NCI-H345 (cell line): ENCODE measurements at regions not wholly inside any gene's neighbourhood (a gene's known extent, or its start where the extent isn't known, plus 50 kb on each side); places are given as distances from the start of the nearest gene placed in this dataset.

Experiments
- DNase-seq: peaks from one replicate; lab custom pipeline; 2025; lab: John Stamatoyannopoulos, UW

DNA sequence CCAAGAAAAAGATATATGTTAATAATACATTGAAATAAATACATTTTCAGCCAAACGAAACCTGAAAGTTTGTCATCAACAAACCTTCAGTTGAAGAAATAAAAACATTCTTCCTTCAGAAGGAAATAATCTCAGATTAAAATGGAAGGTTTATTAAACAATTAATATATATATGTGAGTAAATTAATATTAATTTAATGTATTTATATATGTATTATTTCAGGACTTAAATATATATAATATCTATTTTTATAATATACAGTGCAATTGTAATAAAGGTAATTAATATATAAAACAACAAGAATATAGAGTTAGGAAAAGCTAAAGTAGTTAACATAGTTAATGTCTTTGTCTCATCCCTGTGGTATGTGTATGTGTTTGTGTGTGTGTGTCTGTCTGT lies 102.2 kb upstream of the CDC14C start:
- DNase-seq, result no peak

DNA sequence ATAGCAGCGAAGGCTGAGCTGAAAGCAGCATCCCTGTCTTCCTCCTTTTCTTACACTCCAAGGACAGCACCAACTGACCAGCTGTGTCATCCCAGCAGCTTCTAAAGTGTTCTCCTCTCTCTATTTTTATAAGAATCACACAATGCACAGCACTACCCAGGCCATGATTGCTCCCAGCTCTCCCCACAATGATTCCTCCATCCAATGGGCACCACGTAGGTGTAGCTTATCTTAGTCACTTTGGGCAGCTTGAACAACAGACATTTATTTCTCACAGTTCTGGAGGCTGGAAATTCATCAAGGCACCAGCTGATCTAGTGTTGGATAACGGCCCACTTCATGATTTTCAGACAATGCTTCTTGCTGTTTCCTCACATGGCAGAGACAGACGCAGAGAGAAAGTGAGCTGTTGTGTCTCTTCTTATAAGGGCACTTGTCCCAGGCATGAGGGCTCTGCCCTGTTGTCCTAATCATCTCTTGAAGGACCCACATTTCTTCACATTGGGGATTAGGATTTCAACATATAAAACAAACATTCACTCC lies 92.0 kb upstream of the CDC14C start:
- DNase-seq, result no peak

DNA sequence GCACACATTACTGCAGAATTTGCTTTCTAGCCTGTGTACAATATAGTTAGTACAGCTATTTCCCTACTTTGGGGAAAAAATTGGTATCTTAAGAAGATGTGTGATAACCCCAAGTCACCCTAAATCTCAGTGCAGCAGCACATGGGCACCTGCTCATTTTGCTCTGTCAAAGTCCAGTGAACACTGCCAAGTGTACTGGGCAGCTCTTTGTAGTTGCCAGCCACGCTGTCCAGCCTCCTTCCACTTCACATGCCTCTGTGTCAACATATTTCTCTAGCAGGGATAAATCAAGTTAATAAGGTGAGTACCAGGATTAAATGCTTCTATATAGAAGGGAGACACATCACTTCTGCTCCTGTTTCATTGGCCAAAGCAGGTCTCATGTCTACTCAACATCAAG lies 87.1 kb upstream of the CDC14C start:
- DNase-seq, result no peak

DNA sequence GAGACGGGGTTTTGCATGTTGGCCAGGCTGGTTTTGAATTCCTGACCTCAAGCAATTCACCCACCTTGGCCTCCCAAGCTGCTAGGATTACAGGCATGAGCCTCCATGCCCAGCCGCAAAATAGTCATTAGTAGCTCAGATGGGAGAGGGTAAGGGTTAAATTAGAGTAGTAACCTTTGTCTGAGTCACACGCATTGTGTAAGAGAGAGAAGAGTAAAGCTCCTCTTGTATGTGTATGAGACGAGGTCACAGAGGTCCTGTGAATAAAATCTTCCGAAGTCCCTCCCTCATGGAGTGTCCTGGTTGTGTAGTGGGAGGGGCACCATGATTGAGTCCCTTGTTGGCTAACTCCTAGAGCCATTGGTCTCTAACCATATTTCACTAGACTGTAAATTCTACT lies 85.2 kb upstream of the CDC14C start:
- no peak for DNase-seq

DNA sequence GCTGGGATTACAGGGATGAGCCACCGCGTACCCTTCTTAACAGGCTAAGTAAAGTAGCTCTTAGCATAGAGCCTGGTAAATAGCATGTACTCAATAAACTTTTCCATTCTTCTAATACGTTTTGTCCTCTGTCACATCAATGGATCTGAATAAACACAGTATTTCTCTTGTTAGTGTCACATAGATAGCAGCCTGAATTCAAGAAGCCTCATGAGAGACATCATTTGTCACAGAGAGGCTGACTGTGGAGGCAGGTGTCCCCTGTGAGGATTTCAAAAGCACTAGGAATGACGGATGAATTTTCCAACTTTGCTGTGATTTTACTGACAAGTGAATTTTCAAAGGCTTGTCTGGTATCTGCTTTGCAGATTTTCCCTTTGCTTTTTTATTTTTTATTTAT lies 82.6 kb upstream of the CDC14C start:
- DNase-seq, result no peak

DNA sequence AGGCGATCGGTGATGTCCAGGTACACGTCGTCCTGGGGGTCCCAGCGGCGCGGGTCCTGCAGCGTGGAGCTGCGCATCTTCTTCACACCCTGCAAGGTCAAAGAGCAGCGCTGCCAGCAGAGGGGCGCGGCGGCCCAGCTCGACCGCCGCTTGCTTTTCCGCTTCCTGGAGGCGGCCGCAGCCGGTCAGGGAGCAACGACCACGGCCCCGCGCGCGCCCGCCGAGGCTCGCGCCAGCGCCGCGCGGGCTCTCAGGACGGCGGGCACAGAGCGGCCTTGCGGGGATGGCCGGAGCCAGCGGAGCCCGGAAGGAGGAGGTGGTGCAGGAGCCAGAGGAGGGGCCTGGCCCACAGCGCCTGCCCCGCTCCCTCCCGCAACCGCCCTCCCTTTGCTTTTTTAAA lies 76.4 kb upstream of the CDC14C start:
- no peak for DNase-seq

DNA sequence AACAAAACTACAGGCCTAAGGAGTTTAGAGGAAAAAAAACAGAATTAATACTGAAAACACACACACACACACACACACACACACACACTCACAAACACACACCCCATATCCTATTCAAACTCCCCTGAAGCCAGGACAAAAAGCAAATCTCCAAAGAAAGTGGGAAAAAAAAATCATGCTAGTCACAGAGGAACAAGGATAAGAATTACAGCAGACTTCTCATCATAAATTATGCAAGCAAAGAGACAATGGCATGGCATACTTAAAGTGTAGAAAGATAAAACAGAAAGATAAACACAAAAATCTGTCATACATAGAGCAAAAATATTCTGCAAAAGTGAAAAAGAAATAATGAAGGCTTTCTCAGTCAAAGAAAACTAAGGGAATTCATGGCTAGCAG lies 63.9 kb upstream of the CDC14C start:
- peak; percentile 4 for DNase-seq

DNA sequence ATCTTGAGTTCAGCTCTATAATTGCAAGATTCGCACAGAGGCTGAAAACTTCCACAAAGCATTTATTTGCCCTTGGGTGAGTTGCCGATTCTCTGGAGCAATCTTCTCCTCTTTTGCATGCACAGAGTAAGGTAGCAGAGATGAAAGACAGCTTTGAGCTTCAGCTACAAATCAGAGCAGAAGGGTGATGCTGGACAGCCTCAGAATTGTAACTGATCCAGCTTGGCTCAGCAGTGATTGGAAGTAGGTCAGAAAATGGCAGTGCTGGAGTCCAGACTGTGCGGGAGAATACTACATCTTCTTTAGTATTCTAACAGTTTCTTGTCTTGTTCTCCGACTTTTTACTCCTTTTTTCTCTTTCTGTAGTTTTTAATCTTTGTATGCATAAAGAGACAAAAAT lies 55.4 kb upstream of the CDC14C start:
- no peak for DNase-seq

DNA sequence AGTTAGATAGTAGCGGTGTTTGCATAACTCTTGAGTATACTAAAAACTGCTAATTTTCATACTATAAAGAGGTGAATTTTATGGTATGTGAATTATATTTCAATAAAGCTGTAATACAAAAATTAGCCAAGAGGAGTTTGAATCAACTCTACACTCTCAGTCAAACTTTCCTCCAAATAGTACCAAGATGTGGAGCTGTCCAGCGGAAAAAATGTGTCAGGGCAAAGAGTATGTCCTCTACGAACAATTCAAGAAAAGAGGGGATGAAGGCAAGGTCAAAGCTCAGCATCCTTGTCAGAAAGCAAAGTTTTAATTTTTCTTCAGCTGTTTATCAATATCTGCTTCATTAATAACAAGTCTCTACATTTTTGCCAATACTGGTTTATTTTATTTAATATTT lies 51.8 kb upstream of the CDC14C start:
- no peak for DNase-seq
